ENCODE measurements at regions not wholly inside any gene's neighbourhood (a gene's known extent, or its start where the extent isn't known, plus 50 kb on each side); places are given as distances from the start of the nearest gene placed in this dataset.
A peak's percentile ranks its signal among the peaks of the same experiment; 100 is the strongest.

DNA sequence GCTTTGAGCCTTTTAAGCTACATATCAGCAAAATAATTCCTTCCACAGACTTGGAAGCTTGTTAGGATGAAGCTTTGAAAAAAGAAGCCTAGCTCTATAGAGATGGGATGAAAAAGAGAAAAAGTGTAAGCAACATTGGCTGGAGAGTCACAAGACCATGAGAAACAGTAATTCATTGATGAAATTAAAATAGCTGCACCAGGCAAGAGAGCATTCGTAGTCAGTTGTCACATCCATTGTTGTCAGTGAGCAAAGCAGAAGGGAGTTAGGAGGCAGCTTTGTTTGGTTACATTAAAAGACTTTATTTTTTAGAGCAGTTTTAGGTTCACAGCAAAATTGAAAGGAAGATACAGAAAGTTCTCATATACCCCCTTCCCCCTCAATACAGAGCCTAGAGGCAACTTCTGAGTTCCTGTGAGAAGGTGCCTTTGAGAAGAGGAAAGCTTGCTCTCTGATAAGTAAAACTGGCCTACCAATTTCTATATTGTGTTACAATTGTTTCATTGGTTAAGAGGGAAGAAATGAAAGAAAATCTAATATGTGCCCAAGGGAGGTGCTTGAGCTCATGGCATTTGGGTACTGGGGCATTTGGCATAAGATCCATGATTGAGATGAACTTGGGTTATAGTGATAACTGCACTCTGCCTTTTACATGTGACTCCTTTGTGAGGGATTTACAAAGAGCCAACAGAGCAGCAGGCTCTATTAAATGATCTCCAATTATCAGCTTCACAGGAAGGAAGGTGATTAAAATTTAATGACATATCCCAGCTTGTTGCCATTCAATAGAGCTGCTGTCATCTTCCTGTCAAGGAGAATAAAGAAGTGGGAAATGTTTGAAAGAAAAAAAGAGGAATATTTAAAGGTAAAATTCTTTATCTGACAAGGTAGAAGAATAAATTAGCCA, 361.3 kb upstream of the TMTC1 start:
- DNase-seq = peak in 1 of 3 experiments; percentile 26

DNA sequence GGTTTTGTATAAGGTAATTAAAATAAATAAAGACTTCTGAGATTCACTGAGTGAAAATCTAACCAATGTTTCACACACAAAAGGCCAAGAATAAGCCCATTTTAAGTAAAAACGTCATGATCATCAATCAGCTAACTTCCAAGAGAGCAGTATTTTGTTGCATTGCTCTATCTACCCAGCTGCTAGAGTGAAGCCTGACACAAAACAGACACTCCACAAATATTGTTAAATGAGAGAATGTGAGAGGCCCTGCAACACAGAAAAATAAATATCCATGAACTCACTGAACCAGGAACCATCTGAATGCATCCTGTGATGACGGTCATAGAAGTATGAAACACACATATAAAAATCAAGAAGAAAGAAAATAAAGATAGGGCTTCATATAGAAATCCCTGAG, 358.6 kb upstream of the TMTC1 start:
- no peak for DNase-seq

DNA sequence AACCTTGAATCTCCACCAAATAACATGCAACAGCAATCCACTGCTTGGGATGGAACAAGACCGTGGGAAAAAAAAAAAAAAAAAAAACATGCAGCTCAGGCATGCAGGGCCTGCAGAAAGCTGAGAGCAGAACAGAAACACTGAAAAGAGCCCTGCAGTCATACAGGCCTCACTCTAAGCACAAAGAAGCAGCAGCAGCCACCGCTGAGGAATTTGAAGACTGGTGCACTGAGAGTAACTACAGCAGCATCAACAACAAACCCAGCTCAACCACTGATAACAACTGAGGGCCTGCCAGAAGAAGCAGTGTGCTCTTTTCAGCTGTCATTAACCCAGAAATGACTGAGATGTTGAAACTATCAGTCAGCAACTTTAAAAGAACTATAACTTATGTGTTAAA, 354.7 kb upstream of the TMTC1 start:
- no peak for DNase-seq

DNA sequence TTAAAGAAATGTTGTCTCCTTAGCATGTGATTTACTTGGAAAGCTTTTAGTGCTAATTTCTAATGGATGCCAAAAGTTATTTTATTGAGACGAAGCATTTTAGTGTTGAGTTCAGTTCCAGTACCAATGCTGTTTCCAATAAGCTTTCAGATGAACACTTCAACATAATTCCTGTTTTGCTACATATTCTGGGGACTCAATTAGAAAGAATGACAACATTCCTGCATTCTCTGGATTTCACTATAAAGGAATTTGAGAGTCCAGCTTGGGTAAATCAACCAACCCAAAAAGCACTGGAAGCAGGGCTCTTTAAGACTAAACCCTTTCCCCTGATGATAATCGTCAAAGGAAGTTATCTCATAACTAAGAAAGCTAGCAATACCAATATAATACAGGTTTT, 353.0 kb upstream of the TMTC1 start:
- no peak for DNase-seq

DNA sequence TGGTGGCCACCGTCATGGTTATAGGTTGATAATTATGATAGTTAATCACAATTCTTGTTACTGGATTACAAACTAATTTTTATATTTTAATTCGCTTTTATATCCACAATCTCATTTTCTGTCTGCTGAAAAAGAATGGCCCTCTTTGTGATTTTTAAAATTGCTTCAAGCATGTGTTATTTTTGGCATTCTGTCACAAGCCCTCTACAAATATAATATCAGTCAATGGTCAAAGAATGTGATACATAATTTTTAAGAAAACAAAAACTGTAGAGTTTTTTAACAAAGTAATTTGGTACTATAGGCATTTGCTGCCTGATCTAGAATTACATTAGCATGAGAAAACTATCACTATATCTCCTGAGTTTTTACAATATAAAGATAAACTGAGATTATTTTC, 352.0 kb upstream of the TMTC1 start:
- DNase-seq = no peak

DNA sequence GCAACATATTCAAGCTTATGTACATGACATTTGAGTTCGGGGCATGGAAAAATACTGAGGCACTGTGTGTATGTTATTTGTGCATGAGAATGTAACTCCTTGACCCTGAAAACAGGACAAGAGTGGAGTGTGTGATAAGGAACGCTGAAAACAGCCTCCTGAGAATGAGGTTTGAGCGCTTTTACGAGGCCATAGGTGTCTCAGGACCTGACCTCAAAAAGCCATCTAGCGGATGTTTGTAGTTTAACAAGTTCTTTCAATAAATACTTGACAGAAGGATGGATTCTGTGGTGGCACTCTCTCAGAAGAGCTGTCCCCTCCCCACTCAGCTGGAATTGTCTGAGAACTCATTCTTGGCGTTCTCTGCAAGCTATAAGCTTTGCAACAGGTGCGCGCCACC, 350.5 kb upstream of the TMTC1 start:
- peak in 1 of 3 experiments; percentile 36 for DNase-seq

DNA sequence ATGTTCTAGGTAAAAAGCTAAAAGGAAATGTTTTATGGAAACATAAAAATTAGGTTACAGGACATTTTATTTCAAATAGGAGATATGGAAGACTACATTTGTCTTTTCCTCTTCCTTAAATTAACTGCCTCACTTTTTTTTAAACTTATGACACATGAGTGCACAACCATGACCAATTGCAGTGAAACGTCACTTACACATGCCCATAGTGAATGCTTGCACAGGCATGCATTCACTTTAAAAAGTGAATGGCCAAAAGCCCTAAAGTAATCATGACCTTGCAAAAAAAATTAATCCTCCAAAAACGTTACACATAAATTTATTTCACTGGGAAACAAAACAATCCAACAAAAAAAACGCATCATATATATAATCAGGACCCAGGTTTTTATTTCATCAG, 343.2 kb upstream of the TMTC1 start:
- DNase-seq = no peak

DNA sequence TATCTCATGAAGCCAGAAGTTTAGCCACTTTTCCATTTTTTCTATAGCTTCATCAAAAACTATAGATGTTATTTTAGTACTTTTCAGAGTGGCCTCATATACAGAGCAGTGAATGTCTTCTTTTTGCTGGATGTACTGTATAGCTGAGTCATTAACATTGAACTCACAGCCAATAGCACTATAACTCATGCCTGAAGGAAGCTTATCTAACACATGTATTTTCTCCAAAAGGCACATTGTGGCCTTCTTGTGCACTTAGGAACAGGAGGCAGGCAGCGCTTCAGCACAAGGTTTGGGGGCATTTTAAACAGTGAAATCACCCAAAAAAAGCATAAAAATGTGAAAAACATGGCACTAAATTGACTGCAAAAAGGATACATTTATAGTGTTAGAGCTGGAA, 336.8 kb upstream of the TMTC1 start:
- DNase-seq = no peak

DNA sequence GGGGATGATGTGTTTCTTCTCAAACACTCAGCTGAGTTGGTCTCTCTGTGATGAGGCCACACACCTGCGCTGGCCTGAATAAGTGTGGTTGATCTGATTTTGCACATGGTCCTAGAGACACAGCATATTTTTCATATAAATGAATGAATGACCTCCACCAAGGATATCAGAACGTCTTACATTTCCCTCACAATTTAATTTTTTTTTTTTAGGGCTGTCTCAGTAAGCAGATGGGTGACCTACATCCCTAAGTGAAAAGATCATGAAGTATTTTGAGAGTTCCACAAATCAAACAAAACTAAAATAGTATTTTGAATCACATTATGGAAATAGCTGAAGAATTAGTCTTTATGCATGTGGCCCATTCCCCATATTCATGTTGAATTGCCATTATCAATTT, 333.7 kb upstream of the TMTC1 start:
- DNase-seq = no peak

DNA sequence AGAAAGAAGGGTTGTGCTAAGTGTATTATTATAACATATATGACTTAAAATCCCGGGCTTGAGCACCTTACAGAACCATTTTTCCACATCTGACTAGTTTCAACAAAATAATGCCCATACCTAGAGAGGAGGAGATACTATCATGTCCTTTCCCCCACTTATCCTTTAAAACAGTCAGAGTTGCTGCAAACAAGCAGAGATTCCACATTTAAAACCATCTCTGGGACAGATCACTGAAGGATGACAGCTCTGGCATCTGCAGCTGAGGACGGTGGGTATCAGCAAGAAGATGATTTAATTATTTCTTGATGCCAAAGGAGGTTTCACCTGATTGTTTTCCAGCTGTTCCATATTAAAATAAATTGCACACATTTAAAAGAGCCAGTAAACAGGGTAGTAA, 328.0 kb upstream of the TMTC1 start:
- no peak for DNase-seq

DNA sequence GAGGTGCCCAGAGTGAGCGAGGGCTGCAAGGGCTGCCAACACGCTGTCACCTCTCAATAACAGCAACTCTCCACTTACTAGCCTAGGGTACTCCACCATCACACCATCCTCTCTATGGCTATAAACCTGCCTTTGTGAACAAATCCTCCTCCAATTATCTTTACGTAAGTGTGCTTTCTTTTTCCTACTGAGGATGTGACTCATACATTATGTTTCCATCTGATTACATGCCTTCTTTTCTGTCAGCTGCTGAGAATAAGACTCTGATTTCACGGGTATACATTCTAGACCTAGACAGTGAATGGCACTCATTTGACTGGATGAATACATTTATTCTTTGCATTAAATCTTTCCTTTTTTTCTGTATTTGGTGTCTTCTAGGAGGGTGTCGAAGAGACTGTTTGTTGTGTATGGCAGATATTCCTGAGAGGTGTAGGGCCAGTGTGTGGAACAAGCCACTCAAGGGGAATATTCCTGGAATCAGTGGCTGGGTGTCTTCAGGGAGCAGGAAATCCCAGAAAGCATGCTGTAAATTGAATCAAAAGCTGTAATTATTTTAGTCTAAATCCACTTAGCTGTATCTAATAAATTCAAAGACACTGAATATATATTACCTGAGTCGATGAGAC, 327.3 kb upstream of the TMTC1 start:
- no peak for DNase-seq

DNA sequence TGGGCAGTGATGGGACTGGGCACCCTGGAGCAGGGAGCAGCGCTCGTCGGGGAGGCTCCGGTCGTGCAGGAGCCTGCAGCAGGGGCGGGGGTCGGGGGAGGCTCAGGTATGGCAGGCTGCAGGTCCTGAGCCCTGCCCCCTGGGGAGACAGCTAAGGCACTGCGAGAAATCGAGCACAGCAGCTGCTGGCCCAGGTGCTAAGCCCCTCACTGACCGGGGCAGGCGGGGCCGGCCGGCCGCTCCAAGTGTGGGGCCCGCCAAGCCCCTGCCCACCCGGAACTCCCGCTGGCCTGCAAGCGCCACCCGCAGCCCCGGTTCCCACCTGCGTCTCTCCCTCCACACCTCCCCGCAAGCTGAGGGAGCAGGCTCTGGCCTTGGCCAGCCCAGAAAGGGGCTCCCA, 326.8 kb upstream of the TMTC1 start:
- no peak for DNase-seq

DNA sequence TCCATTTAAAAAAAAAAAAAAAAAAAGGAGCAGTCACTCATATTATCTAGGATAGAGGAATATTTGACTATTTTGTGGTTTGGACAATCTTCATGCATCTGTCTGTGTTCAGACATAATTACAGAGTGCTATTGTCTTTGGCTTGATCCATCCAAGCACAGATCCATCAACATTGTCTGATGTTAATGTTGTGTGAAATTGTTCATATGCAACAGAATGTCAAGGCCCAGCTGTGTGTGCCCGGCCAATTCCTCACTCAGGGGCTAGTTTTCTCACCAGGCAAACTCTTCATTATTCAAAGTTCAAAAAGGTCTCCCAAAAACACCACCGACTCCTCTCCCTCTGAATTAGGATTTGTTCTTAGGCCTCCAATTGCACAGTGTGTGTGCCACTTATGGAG, 324.9 kb upstream of the TMTC1 start:
- no peak for DNase-seq

DNA sequence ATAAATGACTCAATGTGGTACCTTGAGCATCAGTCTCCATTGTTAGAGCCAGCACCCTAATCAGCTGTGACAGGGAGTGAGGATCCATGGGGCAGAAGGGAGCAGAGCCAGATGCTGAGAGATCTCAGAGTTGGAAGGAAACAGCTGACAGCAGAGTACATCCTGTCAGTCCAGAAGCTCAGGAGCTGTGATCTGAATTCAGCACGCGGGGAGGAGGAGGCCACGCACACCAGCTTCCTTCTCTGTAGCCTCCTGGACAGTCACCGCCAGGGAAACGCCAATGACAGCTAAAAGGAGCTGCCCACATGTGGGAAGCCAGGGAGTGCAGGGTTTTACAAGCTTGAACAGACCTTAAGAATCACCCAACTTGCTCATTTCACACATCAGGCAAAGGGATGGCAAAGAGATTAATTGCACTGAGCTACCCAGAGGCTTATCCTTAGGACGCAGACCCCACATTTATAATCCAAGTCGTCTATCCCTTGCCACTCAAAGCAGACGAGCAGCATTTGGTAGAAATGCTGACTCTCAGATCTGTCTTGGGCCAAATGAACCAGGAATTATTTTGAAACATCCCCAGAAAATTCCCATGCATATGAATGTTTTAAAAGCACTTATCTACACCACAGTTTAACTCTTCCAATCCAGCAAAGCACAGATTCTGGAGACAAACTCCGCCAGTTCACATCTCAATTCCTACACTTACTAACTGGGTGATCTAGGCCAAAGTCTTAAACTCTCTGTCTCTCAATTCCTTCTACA, 322.6 kb upstream of the TMTC1 start:
- DNase-seq = no peak

DNA sequence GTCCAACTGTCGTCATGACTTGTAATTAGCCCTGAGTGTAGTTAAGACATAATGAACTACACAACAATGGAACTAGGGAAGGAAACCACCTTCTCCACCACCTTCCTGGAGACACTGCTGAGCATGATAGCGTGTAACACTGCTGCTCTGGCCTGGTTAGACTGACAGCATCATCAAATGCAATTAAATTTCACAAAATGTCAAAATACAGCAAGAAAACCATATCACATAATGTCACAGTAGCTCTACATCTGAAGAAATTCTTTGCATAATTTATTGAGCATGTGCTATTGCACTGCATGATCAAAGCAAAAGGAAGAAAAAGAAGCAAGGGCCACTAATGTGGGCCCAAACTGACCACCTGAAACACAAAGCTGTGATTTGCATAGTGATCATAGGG, 321.8 kb upstream of the TMTC1 start:
- DNase-seq = no peak

DNA sequence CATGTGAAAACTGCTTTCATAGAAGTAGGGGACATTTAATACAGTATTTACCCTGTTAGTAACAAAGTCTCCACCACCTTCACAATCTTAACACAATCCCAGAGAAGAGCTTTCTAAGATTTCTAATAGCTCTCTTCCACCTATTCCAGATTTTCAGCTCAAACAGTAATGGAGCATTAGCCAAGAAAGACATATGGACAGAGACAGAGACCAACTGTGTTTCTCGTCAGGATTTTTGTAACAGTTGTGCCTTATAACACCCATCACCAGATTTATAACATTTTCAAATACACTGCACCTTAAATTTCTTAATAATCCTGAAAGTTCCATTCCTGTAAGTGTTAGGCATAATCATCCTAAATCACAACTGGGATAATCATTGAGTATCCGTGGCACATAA, 321.2 kb upstream of the TMTC1 start:
- DNase-seq = no peak

DNA sequence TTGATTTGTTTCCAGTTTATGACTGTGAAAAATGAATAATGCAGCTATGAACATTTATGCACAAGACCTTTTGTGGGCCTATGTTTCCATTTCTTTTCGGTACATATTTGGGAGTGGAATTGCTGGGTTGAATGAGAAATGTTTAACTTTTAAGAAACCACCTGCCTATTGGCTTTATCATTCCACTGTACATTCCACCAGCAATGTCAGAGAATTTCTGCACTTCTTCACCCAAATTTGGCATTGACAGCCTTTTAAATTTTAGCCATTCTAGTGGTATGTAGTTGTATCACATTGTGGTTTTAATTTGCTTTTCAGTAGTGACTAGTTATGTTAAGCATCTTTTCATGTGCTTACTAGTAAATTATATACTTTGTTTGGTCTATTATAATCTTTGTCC, 317.0 kb upstream of the TMTC1 start:
- no peak for DNase-seq

DNA sequence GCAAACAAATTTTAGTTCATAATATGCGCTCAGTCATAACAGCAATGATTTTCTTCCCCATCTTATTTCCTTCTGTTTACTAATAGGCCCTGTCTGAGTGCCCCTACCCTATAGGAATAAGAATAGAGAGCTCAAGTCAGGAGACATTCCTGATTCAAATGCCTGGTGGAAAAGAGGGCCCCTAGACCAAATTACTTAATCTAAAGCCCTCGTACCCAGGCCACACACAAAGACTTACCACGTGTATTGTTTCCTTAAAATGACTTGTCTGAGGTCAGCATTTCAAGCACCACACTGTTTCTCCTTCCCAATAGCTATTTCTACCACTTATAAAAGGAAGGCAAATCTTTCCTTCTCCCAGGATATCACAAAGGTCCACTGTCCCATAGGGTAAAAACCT, 314.9 kb upstream of the TMTC1 start:
- no peak for DNase-seq

DNA sequence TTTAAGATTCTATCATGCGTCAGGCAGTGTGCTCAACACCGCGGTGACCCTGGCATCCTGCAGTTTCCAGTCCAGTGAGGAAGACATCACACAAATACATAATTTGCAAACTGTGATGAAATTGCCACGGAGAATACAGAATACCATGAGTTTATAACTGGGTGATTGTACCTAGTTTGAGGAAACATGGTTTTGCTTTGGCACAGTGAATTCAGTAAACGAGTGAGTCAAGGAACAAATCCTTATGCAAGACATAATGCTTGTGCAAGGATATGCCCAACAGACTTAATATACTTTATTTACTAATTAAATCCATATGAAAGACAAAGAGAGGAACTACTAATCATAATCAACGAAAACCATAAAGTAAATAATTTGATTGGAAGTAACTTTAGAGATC, 311.8 kb upstream of the TMTC1 start:
- DNase-seq = no peak

DNA sequence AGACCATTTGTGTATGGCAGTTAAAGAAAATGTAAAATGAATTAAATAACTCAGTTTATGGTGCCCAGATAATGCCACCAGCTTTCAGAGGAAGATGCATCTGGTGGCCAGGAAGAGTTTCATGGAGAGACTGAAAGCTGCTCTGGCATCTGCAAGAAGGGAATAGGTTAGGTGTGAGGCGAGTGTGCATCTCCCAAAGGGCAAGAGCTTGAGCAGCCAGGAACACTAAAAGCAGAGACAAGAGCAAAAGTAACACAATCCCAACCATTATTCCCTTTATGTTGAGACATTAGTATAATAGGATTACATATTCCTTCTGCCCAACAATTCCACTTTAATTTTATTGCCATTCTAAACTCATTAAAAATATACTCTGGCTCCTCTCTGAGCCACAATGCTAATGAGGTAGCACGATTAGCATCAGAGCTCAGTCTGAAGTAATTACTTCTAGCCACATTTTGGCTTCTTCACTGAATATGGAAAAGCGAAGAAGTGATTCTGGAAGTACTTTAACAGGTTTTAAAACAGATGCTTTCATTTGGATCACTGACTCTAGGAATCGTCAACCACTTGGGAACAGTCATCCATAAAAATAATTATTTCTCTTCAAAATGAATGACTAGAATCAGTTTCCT, 309.4 kb upstream of the TMTC1 start:
- no peak for DNase-seq

DNA sequence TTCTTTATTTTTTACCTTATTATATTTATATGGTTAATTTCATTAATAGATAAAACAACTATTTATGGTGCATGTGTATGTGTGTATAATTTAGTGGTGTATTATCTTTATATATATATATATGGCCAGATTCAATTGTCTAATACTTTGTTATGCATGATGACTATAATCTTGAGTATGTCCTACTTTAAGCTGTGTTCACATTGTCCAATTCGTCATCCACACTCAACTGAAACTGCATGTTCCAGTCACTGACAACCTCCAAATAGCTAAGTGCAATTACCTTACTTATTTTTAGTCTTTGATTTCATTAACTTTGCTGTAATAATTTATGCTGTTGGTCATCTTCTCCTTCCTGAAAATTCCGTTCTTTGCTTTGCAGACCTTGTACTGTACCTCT, 306.5 kb upstream of the TMTC1 start:
- DNase-seq = no peak

DNA sequence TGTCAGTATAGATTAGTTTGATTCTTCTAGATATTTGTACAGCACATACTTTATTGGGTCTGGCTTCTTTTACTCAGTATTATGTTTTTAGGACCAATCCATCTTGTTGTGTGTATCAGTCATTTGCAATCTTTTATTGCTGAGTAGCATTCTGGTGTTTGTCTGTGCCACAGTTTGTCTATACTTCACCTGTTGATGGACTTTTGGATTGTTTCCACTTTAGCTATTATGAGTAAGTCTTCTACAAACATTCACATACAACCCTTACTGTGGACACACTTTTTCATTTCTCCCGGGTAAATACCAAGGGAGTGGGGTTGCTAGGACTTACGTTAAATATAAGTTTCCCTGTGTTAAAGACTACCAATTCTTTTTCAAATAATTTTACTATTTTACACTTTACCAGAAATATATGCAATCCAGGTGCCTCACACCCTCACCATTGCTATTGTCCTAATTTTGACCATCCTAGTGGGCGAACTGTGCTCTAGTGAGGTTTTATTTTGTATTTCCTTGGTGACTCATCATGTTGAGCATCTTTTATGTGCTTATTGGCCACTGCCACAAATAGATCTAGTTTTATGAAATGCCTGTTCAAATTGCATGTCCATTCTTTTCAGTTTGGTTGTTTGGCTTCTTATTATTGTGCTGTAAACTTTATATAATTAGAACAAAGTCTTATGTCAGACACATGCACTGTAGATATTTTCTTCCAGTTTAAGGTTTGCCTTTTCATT, 304.7 kb upstream of the TMTC1 start:
- no peak for DNase-seq

DNA sequence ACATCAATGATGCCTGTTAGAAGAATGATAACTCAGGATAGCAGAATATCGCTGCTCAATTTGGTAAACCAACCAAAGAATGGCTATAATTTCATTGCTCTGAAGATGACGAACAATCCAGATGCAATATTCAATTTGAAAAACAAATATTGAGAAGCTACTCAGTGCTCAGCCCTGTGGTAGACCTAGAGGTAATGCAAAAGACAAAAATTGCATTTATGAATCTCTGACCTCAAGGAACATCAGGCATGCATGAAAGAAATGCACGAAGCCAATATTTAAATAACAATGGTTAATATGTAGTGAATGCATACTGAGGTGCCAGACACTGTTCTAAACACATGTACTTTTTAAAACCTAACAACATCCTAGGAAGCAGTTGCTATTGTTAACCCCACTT, 298.6 kb upstream of the TMTC1 start:
- DNase-seq = no peak

Measured in NCI-H1417 (cell line).